ENCODE measurements at regions not wholly inside any gene's neighbourhood (a gene's known extent, or its start where the extent isn't known, plus 50 kb on each side); places are given as distances from the start of the nearest gene placed in this dataset.

DNA sequence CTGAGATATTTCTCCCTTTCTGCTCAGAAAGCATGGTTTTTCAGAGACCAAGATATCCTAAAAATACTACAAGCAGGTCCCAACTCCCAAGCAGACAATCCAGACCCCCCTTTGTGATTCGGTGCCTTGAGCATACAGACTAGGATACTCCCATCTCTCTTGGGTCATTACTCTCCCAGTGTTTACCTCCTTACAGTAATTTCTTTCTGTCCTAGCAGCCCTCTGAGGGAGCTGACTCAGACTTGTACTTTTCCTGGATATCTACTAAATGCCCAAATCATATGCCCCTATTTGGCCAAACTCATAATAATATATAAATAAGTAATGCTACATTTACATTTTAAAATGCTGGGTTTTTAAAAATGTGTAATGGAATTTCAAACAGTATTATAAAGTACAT lies 355.6 kb downstream of the LRIG3 start:
- no peak for TF ChIP-seq ZFX (IDR thresholded peaks at IDR 0.05; ENCODE audit: borderline replicate concordance)
- TF ChIP-seq, protein P1, sequence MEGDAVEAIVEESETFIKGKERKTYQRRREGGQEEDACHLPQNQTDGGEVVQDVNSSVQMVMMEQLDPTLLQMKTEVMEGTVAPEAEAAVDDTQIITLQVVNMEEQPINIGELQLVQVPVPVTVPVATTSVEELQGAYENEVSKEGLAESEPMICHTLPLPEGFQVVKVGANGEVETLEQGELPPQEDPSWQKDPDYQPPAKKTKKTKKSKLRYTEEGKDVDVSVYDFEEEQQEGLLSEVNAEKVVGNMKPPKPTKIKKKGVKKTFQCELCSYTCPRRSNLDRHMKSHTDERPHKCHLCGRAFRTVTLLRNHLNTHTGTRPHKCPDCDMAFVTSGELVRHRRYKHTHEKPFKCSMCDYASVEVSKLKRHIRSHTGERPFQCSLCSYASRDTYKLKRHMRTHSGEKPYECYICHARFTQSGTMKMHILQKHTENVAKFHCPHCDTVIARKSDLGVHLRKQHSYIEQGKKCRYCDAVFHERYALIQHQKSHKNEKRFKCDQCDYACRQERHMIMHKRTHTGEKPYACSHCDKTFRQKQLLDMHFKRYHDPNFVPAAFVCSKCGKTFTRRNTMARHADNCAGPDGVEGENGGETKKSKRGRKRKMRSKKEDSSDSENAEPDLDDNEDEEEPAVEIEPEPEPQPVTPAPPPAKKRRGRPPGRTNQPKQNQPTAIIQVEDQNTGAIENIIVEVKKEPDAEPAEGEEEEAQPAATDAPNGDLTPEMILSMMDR (IDR thresholded peaks at IDR 0.05): no peak
- no peak overlapping the region for H3K27ac ChIP-seq

DNA sequence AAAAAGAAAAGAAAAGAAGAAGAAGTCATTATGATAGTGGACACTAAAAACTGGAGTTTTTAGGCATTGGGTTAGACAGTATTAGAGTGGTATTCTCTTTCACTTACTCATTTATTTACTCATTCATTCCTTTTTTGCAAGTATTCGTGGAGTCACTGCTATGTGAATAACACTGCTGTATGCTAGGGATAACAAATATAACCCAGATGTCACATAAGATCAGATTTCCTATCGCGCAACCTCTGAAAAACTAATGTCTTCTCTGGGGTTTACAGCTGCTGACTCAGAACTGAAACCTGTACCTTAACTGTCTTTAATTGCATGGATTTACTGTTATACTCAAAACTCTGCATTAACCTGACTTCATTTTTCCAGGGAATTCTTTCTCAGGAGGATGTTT lies 353.7 kb downstream of the LRIG3 start:
- TF ChIP-seq, protein P1 (IDR thresholded peaks at IDR 0.05): no peak
- TF ChIP-seq ZFX (IDR thresholded peaks at IDR 0.05; ENCODE audit: borderline replicate concordance): no peak
- no peak overlapping the region for H3K27ac ChIP-seq

DNA sequence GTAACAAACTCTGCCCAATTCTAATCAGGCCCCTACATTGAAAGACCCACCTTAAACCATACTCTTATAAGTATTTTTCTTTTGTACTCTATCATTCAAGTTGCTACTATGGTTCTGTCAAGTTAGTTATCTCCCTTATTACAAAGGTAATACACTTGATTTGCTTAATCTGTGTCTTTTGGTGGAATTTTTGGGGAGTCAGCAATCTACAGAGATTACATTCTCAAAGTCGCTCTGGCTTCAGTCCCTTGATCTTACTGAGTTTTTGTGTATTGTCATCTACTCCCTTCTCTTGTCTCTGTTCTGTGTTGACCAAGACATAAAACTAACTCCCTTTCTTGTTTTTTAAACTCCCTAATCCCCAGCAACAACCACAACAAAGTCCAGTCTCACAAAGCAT lies 353.1 kb downstream of the LRIG3 start:
- H3K27ac ChIP-seq: no peak overlapping the region
- TF ChIP-seq, protein P1 (IDR thresholded peaks at IDR 0.05): no peak
- no peak for TF ChIP-seq ZFX (IDR thresholded peaks at IDR 0.05; ENCODE audit: borderline replicate concordance)

DNA sequence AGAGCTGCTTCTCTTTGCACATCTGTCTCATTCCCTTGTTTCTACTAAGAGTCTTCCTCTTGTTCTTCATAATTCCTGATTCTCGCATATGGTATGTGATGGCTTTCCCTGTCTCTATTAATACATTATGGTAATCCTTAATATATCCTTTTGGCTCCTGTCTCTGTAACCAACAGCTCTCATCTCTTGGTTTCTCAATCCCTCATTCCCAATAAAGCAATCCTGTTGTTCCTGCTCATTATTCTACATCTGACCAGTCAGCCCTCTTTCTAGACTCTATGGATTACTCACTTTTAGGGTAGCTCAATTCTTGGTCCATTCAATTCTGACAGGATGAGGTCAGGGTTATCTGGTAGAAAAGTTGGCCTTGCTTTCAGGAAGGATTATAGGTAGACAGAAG lies 349.9 kb downstream of the LRIG3 start:
- H3K27ac ChIP-seq: no peak overlapping the region
- no peak for TF ChIP-seq ZFX (IDR thresholded peaks at IDR 0.05; ENCODE audit: borderline replicate concordance)
- TF ChIP-seq, protein P1 (IDR thresholded peaks at IDR 0.05): no peak

DNA sequence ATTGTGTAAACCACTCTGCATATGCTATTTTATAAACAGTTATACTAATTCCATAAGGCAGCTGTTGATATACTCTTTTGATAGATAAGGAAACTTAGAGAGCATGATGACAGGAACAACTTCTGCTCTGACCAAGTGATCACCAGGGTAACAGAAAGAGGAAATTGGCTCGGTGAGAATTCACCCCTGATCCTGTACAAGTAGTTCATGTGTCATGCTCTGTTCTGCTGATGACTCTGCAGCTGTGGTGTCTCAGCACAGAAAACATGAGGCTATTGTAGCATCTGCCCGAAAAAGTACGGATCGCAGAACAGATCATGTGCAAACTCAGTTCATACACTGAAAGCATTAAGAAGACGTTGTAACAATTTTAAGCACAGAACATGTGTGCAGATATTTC lies 345.0 kb downstream of the LRIG3 start:
- no peak for TF ChIP-seq ZFX (IDR thresholded peaks at IDR 0.05; ENCODE audit: borderline replicate concordance)
- H3K27ac ChIP-seq: no peak overlapping the region

DNA sequence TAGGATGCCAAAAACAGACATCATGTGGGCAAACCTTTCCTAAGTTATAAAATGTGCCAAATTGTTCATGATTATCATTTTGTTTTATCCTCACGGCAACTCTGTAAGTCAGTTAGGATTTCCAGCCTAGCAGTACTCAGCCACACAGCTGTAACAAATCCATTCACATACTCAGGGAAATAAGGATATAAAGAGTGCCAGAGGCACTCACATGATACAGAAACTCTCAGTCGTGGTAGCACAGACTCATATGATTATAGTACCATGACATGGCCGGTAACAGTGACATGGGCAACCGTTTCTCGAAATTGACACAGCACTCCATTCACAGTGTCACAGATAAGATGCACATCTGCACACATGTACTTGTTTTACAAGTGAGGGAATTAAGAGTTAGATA lies 344.2 kb downstream of the LRIG3 start:
- TF ChIP-seq, protein P1 (IDR thresholded peaks at IDR 0.05): no peak
- no peak for TF ChIP-seq ZFX (IDR thresholded peaks at IDR 0.05; ENCODE audit: borderline replicate concordance)
- no peak overlapping the region for H3K27ac ChIP-seq

DNA sequence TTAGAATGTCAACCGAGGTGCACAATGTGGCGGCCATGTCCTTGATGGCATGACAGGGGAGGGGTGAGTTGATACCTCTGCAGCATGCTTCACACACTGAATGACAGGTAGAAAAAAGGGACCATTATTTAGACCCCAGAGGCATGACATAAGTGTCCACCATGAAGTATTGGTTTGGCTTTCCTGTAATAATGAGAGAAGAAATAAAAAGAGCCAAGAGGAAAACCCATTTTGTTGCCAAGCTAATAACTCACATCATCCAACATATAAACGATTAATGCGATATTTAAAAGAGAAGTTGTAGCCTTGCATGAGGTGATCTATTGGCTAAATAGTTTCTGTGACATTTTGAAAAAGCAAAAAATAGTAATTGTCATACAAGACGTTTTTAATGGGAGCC lies 343.4 kb downstream of the LRIG3 start:
- H3K27ac ChIP-seq: no peak overlapping the region
- TF ChIP-seq, protein P1 (IDR thresholded peaks at IDR 0.05): no peak
- TF ChIP-seq ZFX (IDR thresholded peaks at IDR 0.05; ENCODE audit: borderline replicate concordance): no peak

DNA sequence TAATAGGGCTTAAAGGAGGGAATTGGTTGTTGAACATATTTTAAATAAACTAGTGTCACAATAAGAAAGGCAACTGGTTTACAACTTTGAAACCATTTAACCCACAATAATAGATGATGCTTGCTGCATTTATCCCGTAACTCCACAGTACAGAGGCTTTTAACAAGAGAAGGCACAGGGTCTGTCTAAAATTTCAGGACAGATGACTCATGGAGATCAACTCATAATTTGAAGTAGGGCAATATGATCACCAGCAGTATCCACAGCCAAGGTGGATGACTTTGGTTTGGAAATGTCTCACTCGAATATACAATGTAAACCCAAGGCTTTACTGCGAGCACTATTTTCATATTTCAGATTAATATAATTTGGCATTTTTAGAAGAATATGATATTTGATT lies 340.2 kb downstream of the LRIG3 start:
- H3K27ac ChIP-seq: no peak overlapping the region
- TF ChIP-seq, protein P1 (IDR thresholded peaks at IDR 0.05): no peak
- no peak for TF ChIP-seq ZFX (IDR thresholded peaks at IDR 0.05; ENCODE audit: borderline replicate concordance)
